IMR-90 (cell line): ENCODE measurements at regions not wholly inside any gene's neighbourhood (a gene's known extent, or its start where the extent isn't known, plus 50 kb on each side); places are given as distances from the start of the nearest gene placed in this dataset.

Experiments used
- ATAC-seq: fragments of 200-7000 bp; cut with Tn5 transposase; 2 replicates; pipeline ENCODE4 v1.9.1; 2020; ENCODE audit warnings: low read depth, mild to moderate bottlenecking, moderate library complexity
- BruUV-seq: library from RNA; stranded (reverse); fragments of 400-500 nt; replicated peaks from 2 replicates; lab custom pipeline; 2021; lab: Mats Ljungman, UMichigan
- CTCF ChIA-PET: fragments of 300-600 bp; formaldehyde crosslinking; extraction: SDS; loops from one replicate; lab custom pipeline; 2021; ENCODE audit warnings: antibody characterized with exemption; lab: Yijun Ruan, JAX
- POLR2A ChIA-PET: fragments of 300-600 bp; sonication (Branson Sonifier 250); formaldehyde crosslinking; loops from one replicate; lab custom pipeline; 2022; ENCODE audit warnings: antibody characterized with exemption; ENCODE audit not compliant: unreplicated experiment; lab: Charles Lee
- DNase-seq: peaks from one replicate; pipeline ENCODE4 v3.0.0; 2013
- H2AFZ ChIP-seq: replicated peaks from 2 replicates; pipeline ENCODE3; 2013; ENCODE audit warnings: low read length, mild to moderate bottlenecking; ENCODE audit not compliant: poor library complexity
- H2AK5ac ChIP-seq: 2 replicates; pipeline ENCODE4 v1.6.1; 2013; ENCODE audit warnings: low read depth, low read length, inconsistent platforms
- H2AK9ac ChIP-seq: replicated peaks from 2 replicates; pipeline ENCODE3; 2013; ENCODE audit warnings: mild to moderate bottlenecking, low read depth, low read length, moderate library complexity; ENCODE audit not compliant: poor library complexity
- H2BK120ac ChIP-seq: 2 replicates; pipeline ENCODE4 v1.6.1; 2013; ENCODE audit warnings: low read depth, low read length, inconsistent platforms
- H2BK15ac ChIP-seq: 3 replicates; pipeline ENCODE4 v1.6.1; 2013; ENCODE audit warnings: low read depth, low read length, inconsistent platforms
- H2BK20ac ChIP-seq: 2 replicates; pipeline ENCODE4 v1.6.1; 2013; ENCODE audit warnings: low read depth, mild to moderate bottlenecking, inconsistent platforms, low read length, moderate library complexity
- H2BK5ac ChIP-seq: 2 replicates; pipeline ENCODE4 v1.6.1; 2013; ENCODE audit warnings: mild to moderate bottlenecking, low read depth, low read length, inconsistent platforms; ENCODE audit not compliant: poor library complexity, severe bottlenecking
- H3K14ac ChIP-seq: replicated peaks from 2 replicates; pipeline ENCODE4 v1.6.1; 2013; ENCODE audit warnings: low read depth, low read length, inconsistent platforms
- H3K18ac ChIP-seq: 2 replicates; pipeline ENCODE4 v1.6.1; 2013; ENCODE audit warnings: low read depth, low read length, control low read depth
- H3K23ac ChIP-seq: 2 replicates; pipeline ENCODE4 v1.6.1; 2013; ENCODE audit warnings: low read depth, low read length, inconsistent platforms
- H3K27ac ChIP-seq: 2 replicates; pipeline ENCODE4 v1.5.1; 2013; ENCODE audit warnings: mild to moderate bottlenecking, control low read depth, low read length; ENCODE audit not compliant: insufficient read depth
- H3K27me3 ChIP-seq: 2 replicates; pipeline ENCODE4 v1.6.1; 2013; ENCODE audit warnings: low read length; ENCODE audit not compliant: control insufficient read depth, insufficient read depth
- H3K36me3 ChIP-seq: 2 replicates; pipeline ENCODE4 v1.6.1; 2013; ENCODE audit warnings: low read length, mixed read lengths; ENCODE audit not compliant: control insufficient read depth, insufficient read depth
- H3K4ac ChIP-seq: 2 replicates; pipeline ENCODE4 v1.6.1; 2013; ENCODE audit warnings: low read depth, low read length, inconsistent platforms
- H3K4me1 ChIP-seq: 2 replicates; pipeline ENCODE4 v1.6.1; 2013; ENCODE audit warnings: low read length, mixed read lengths; ENCODE audit not compliant: control insufficient read depth, insufficient read depth
- H3K4me2 ChIP-seq: 2 replicates; pipeline ENCODE4 v1.6.1; 2013; ENCODE audit warnings: low read depth, mild to moderate bottlenecking, control low read depth, low read length, moderate library complexity
- H3K4me3 ChIP-seq: 2 replicates; pipeline ENCODE4 v1.5.1; 2013; ENCODE audit warnings: low read depth, mild to moderate bottlenecking, control low read depth, low read length, moderate library complexity; ENCODE audit not compliant: insufficient read depth
- H3K56ac ChIP-seq: 2 replicates; pipeline ENCODE4 v1.6.1; 2013; ENCODE audit warnings: low read length, inconsistent platforms; ENCODE audit not compliant: insufficient read depth; ENCODE audit errors: extremely low read depth
- H3K79me1 ChIP-seq, 2 experiments: 2 replicates each; pipeline ENCODE4 v1.6.1; 2013; ENCODE audit warnings: low read length in 2 of 2, inconsistent platforms in 1 of 2, low read depth in 1 of 2
- H3K9ac ChIP-seq: 2 replicates; pipeline ENCODE4 v1.6.1; 2013; ENCODE audit warnings: low read depth, low read length, control low read depth
- H3K9me1 ChIP-seq: 2 replicates; pipeline ENCODE4 v1.6.1; 2013; ENCODE audit warnings: low read length, inconsistent platforms; ENCODE audit not compliant: insufficient read depth
- H3K9me3 ChIP-seq: 2 replicates; pipeline ENCODE4 v1.6.1; 2013; ENCODE audit warnings: low read length; ENCODE audit not compliant: control insufficient read depth, insufficient read depth
- H4K20me1 ChIP-seq: 2 replicates; pipeline ENCODE4 v1.6.1; 2013; ENCODE audit warnings: low read length, inconsistent platforms; ENCODE audit not compliant: insufficient read depth
- H4K5ac ChIP-seq: 2 replicates; pipeline ENCODE4 v1.6.1; 2013; ENCODE audit warnings: mild to moderate bottlenecking, low read depth, low read length, control low read depth
- H4K8ac ChIP-seq, 2 experiments: 2 replicates each; pipeline ENCODE4 v1.6.1; 2013; ENCODE audit warnings: low read depth in 2 of 2, low read length in 2 of 2, control low read depth in 1 of 2, inconsistent platforms in 1 of 2
- H4K91ac ChIP-seq: 2 replicates; pipeline ENCODE4 v1.6.1; 2013; ENCODE audit warnings: low read depth, low read length, inconsistent platforms; ENCODE audit not compliant: insufficient read depth
- BHLHE40 ChIP-seq: fragments of 150-350 bp; IDR thresholded peaks from 2 replicates; pipeline ENCODE4 v1.6.1; 2016; ENCODE audit warnings: mild to moderate bottlenecking, low read depth, low read length
- CEBPB ChIP-seq: IDR thresholded peaks from 2 replicates; pipeline ENCODE4 v1.6.1; 2012; ENCODE audit warnings: low read depth, low read length, improper control_type of control experiment
- FOS ChIP-seq: fragments of 150-350 bp; IDR thresholded peaks from 2 replicates; pipeline ENCODE4 v1.6.1; 2016; ENCODE audit warnings: low read depth, low read length
- MAZ ChIP-seq: IDR thresholded peaks from 2 replicates; pipeline ENCODE4 v1.6.1; 2012; ENCODE audit warnings: low read depth, mild to moderate bottlenecking, low read length, improper control_type of control experiment, moderate library complexity, borderline replicate concordance
- WGBS, 2 experiments: methylation state at CpG; one replicate each; pipeline versions ENCODE4 v1.1.5 to v1.1.7; 2013; ENCODE audit warnings: missing lambda C conversion rate in 2 of 2; ENCODE audit not compliant: insufficient read length in 1 of 2; ENCODE audit errors: extremely low coverage in 2 of 2; 5-methylcytosine and 5-hydroxymethylcytosine counted together
- dilution Hi-C: fragments of 300-500 bp; cut with HindIII; formaldehyde crosslinking; loops from one replicate; pipeline ENCODE4 v1.14.3; 2018; ENCODE audit warnings: low sequenced_read_pairs; ENCODE audit not compliant: unreplicated experiment
- in situ Hi-C: fragments of 300-500 bp; cut with MboI; formaldehyde crosslinking; loops from 3 replicates; pipeline ENCODE4 v1.14.3; 2019; ENCODE audit warnings: low sequenced_read_pairs, inconsistent platforms, mixed read lengths
- intact Hi-C: fragments of 100-400 bp; cut with micrococcal nuclease; formaldehyde crosslinking; loops from 2 replicates; pipeline ENCODE4 v1.10.0; 2022
- TF ChIP-seq, protein P1 (sequence below): conservative IDR thresholded peaks from 2 replicates; pipeline ENCODE4 v1.5.1; 2012; ENCODE audit warnings: mild to moderate bottlenecking, low read depth, low read length, improper control_type of control experiment
- TF ChIP-seq, protein P2 (sequence below): fragments of 150-350 bp; IDR thresholded peaks from 2 replicates; pipeline ENCODE4 v1.6.1; 2016; ENCODE audit warnings: low read depth, mild to moderate bottlenecking, low read length, moderate library complexity, borderline replicate concordance

- WGBS, 2 experiments = no CpG with 5 or more reads among the region's 2 CpGs
- TF ChIP-seq FOS = no peak
- TF ChIP-seq, protein P1, sequence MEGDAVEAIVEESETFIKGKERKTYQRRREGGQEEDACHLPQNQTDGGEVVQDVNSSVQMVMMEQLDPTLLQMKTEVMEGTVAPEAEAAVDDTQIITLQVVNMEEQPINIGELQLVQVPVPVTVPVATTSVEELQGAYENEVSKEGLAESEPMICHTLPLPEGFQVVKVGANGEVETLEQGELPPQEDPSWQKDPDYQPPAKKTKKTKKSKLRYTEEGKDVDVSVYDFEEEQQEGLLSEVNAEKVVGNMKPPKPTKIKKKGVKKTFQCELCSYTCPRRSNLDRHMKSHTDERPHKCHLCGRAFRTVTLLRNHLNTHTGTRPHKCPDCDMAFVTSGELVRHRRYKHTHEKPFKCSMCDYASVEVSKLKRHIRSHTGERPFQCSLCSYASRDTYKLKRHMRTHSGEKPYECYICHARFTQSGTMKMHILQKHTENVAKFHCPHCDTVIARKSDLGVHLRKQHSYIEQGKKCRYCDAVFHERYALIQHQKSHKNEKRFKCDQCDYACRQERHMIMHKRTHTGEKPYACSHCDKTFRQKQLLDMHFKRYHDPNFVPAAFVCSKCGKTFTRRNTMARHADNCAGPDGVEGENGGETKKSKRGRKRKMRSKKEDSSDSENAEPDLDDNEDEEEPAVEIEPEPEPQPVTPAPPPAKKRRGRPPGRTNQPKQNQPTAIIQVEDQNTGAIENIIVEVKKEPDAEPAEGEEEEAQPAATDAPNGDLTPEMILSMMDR = no peak
- no peak for TF ChIP-seq BHLHE40
- TF ChIP-seq CEBPB = peak; percentile 36; the same call in 1 of the 2 replicates
- no peak for TF ChIP-seq MAZ
- TF ChIP-seq, protein P2, sequence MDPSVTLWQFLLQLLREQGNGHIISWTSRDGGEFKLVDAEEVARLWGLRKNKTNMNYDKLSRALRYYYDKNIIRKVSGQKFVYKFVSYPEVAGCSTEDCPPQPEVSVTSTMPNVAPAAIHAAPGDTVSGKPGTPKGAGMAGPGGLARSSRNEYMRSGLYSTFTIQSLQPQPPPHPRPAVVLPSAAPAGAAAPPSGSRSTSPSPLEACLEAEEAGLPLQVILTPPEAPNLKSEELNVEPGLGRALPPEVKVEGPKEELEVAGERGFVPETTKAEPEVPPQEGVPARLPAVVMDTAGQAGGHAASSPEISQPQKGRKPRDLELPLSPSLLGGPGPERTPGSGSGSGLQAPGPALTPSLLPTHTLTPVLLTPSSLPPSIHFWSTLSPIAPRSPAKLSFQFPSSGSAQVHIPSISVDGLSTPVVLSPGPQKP = no peak
- Histone ChIP-seq H3K56ac (no peak overlapping the region), H3K4me2 (no peak overlapping the region), H3K9me3 (no peaks in the 10 kb centered on the region), H2BK120ac (no peak overlapping the region), H4K91ac (no peak overlapping the region), H3K27me3 (no peaks in the 10 kb centered on the region), H3K36me3 (no peaks in the 10 kb centered on the region), H3K4ac (no peak overlapping the region), H3K23ac (no peak overlapping the region), H3K9ac (no peak overlapping the region), H3K27ac (no peak overlapping the region), H3K79me1 (no peaks in the 10 kb centered on the region), H4K8ac (no peak overlapping the region), H3K4me1 (no peaks in the 10 kb centered on the region), H3K4me3 (no peak overlapping the region), H3K18ac (no peak overlapping the region), H2AFZ (no peak overlapping the region), H2BK5ac (no peak overlapping the region), H3K14ac (no peak overlapping the region), H2BK20ac (no peak overlapping the region), H2AK5ac (no peak overlapping the region), H2BK15ac (no peak overlapping the region), H3K9me1 (no peaks in the 10 kb centered on the region), H2AK9ac (no peak overlapping the region), H4K20me1 (no peaks in the 10 kb centered on the region), H4K5ac (no peak overlapping the region)
- no TSS peak for BruUV-seq
- dilution Hi-C loops = no loop called here
- ChIA-PET CTCF (no interaction called here), POLR2A (no interaction called here)
- DNase-seq (no peak), ATAC-seq (no peak)
- in situ Hi-C loops = no loop called here
- intact Hi-C loops = no loop called here
Measured at GRCh38 chr3:102757950-102758349, 323.1 kb downstream of the ZPLD1 start.
